Neural progenitor cell (in vitro differentiated cells): ENCODE measurements at regions not wholly inside any gene's neighbourhood (a gene's known extent, or its start where the extent isn't known, plus 50 kb on each side); places are given as distances from the start of the nearest gene placed in this dataset.

Source experiments
- DNase-seq: peaks from one replicate; pipeline ENCODE4 v3.0.0-alpha.2; 2016; ENCODE audit warnings: low spot score
- H2AFZ ChIP-seq: fragments of 200-600 bp; sonication (generic); replicated peaks from 2 replicates; pipeline ENCODE4 v1.6.1; 2016; ENCODE audit warnings: antibody characterized with exemption
- H3F3A ChIP-seq: fragments of 200-600 bp; sonication (generic); 2 replicates; pipeline ENCODE4 v1.6.1; 2016; ENCODE audit warnings: antibody characterized with exemption, low read depth
- H3K27ac ChIP-seq: fragments of 200-600 bp; sonication (generic); 2 replicates; pipeline ENCODE4 v1.5.1; 2016; ENCODE audit warnings: mild to moderate bottlenecking
- H3K27me3 ChIP-seq: fragments of 200-600 bp; sonication (generic); 2 replicates; pipeline ENCODE4 v1.6.1; 2016; ENCODE audit warnings: mild to moderate bottlenecking, moderate library complexity
- H3K36me3 ChIP-seq: fragments of 200-600 bp; sonication (generic); 2 replicates; pipeline ENCODE4 v1.5.1; 2016
- H3K4me1 ChIP-seq: fragments of 200-600 bp; sonication (generic); 2 replicates; pipeline ENCODE4 v1.6.1; 2016; ENCODE audit warnings: mixed run types
- H3K4me2 ChIP-seq: fragments of 200-600 bp; sonication (generic); 2 replicates; pipeline ENCODE4 v1.6.1; 2016
- H3K4me3 ChIP-seq: fragments of 200-600 bp; sonication (generic); 2 replicates; pipeline ENCODE4 v1.5.1; 2016
- H3K79me2 ChIP-seq: fragments of 200-600 bp; sonication (generic); 2 replicates; pipeline ENCODE4 v1.6.1; 2016; ENCODE audit warnings: low read depth
- H3K9ac ChIP-seq: fragments of 200-600 bp; sonication (generic); 2 replicates; pipeline ENCODE4 v1.6.1; 2016
- H3K9me3 ChIP-seq: fragments of 200-600 bp; sonication (generic); 2 replicates; pipeline ENCODE4 v1.5.1; 2016; ENCODE audit warnings: low read depth
- H4K20me1 ChIP-seq: fragments of 200-600 bp; sonication (generic); 2 replicates; pipeline ENCODE4 v1.6.1; 2016; ENCODE audit warnings: low read depth
- H3K27ac Mint-ChIP-seq: 3 replicates; pipeline ENCODE4 v1.8.0; 2021; ENCODE audit warnings: mixed read lengths
- H3K27me3 Mint-ChIP-seq: 2 replicates; pipeline ENCODE4 v1.8.0; 2022; ENCODE audit warnings: low read depth, mild to moderate bottlenecking, inconsistent platforms, moderate library complexity, mixed read lengths; ENCODE audit not compliant: insufficient read depth
- H3K36me3 Mint-ChIP-seq: 3 replicates; pipeline ENCODE4 v1.8.0; 2021; ENCODE audit warnings: mixed read lengths
- H3K4me1 Mint-ChIP-seq: 3 replicates; pipeline ENCODE4 v1.8.0; 2021; ENCODE audit warnings: mixed read lengths
- H3K4me3 Mint-ChIP-seq: 3 replicates; pipeline ENCODE4 v1.8.0; 2021; ENCODE audit warnings: mild to moderate bottlenecking, moderate library complexity, mixed read lengths
- H3K9me3 Mint-ChIP-seq: 3 replicates; pipeline ENCODE4 v1.8.0; 2020; ENCODE audit warnings: mixed read lengths
- CTCF ChIP-seq: fragments of 200-600 bp; sonication (generic); IDR thresholded peaks from 2 replicates; pipeline ENCODE4 v1.5.1; 2017; ENCODE audit warnings: antibody characterized with exemption, mild to moderate bottlenecking
- EZH2 ChIP-seq: fragments of 200-600 bp; sonication (generic); IDR thresholded peaks from 2 replicates; pipeline ENCODE4 v1.6.1; 2017; ENCODE audit warnings: antibody characterized with exemption, mild to moderate bottlenecking, moderate library complexity
- EZH2phosphoT487 ChIP-seq: fragments of 200-600 bp; sonication (generic); IDR thresholded peaks from 2 replicates; pipeline ENCODE4 v1.6.1; 2017; ENCODE audit warnings: antibody characterized with exemption

GRCh38 chr2:133633881-133634409 is 65.7 kb upstream of the NCKAP5 start:
- Mint-ChIP-seq H3K27me3 (no peaks in the 10 kb centered on the region), H3K4me3 (no peak overlapping the region), H3K36me3 (peaks cover 3% of the 10 kb centered on the region), H3K4me1 (peaks cover 7% of the 10 kb centered on the region), H3K9me3 (peaks cover 14% of the 10 kb centered on the region), H3K27ac (peak overlapping the region; percentile 26)
- no peaks in the 10 kb centered on the region for H3K79me2 ChIP-seq
- no peaks in the 10 kb centered on the region for H3K9me3 ChIP-seq
- H4K20me1 ChIP-seq = no peaks in the 10 kb centered on the region
- TF ChIP-seq EZH2phosphoT487 (no peak), CTCF (no peak)
- H3K4me3 ChIP-seq = no peak overlapping the region
- no peaks in the 10 kb centered on the region for H3K36me3 ChIP-seq
- H3F3A ChIP-seq = no peaks in the 10 kb centered on the region
- H3K4me1 ChIP-seq = peaks cover 11% of the 10 kb centered on the region
- H2AFZ ChIP-seq = no peak overlapping the region
- no peak overlapping the region for H3K9ac ChIP-seq
- no peaks in the 10 kb centered on the region for H3K27me3 ChIP-seq
- H3K27ac ChIP-seq = no peak overlapping the region
- DNase-seq = no peak
- no peak overlapping the region for H3K4me2 ChIP-seq

- H3K27me3 ChIP-seq = no peaks in the 10 kb centered on the region
- no peaks in the 10 kb centered on the region for H3K36me3 ChIP-seq
- no peak overlapping the region for H3K4me2 ChIP-seq
- Mint-ChIP-seq H3K27me3 (no peaks in the 10 kb centered on the region), H3K36me3 (peaks cover 3% of the 10 kb centered on the region), H3K9me3 (peaks cover 3% of the 10 kb centered on the region), H3K4me3 (no peak overlapping the region), H3K4me1 (peaks cover 7% of the 10 kb centered on the region), H3K27ac (no peak overlapping the region)
- no peaks in the 10 kb centered on the region for H3F3A ChIP-seq
- H4K20me1 ChIP-seq = no peaks in the 10 kb centered on the region
- H3K27ac ChIP-seq = no peak overlapping the region
- no peak overlapping the region for H3K4me3 ChIP-seq
- no peaks in the 10 kb centered on the region for H3K79me2 ChIP-seq
- TF ChIP-seq EZH2 (no peak), CTCF (no peak), EZH2phosphoT487 (no peak)
- no peaks in the 10 kb centered on the region for H3K9me3 ChIP-seq
- no peak overlapping the region for H2AFZ ChIP-seq
- no peak overlapping the region for H3K9ac ChIP-seq
- DNase-seq = no peak
- H3K4me1 ChIP-seq = peaks cover 11% of the 10 kb centered on the region
These were observed 66.9 kb upstream of the NCKAP5 start for GRCh38 chr2:133635131-133635530.

- Histone ChIP-seq H3K79me2 (no peaks in the 10 kb centered on the region), H3F3A (no peaks in the 10 kb centered on the region), H3K36me3 (no peaks in the 10 kb centered on the region), H3K4me3 (no peak overlapping the region), H3K27ac (no peak overlapping the region), H3K4me2 (no peak overlapping the region), H2AFZ (peak overlapping the region; percentile 65), H3K9me3 (no peaks in the 10 kb centered on the region), H4K20me1 (no peaks in the 10 kb centered on the region), H3K4me1 (peaks cover 11% of the 10 kb centered on the region), H3K27me3 (no peaks in the 10 kb centered on the region), H3K9ac (no peak overlapping the region)
- H3K4me1 Mint-ChIP-seq = peaks cover 7% of the 10 kb centered on the region
- H3K27ac Mint-ChIP-seq = peak overlapping the region; percentile 46
- H3K36me3 Mint-ChIP-seq = peaks cover 3% of the 10 kb centered on the region
- no peak for DNase-seq
- H3K9me3 Mint-ChIP-seq = no peaks in the 10 kb centered on the region
- no peak for TF ChIP-seq CTCF
- TF ChIP-seq EZH2phosphoT487 = no peak
- TF ChIP-seq EZH2 = no peak
- no peak overlapping the region for H3K4me3 Mint-ChIP-seq
- H3K27me3 Mint-ChIP-seq = no peaks in the 10 kb centered on the region
These were observed 68.0 kb upstream of the NCKAP5 start for GRCh38 chr2:133636287-133636686.
